ENCODE measurements at regions not wholly inside any gene's neighbourhood (a gene's known extent, or its start where the extent isn't known, plus 50 kb on each side); places are given as distances from the start of the nearest gene placed in this dataset.
"Not testable (repeated sequence)": the region's sequence is repeated elsewhere in the genome, so short reads cannot be mapped to it uniquely, and the experiment has no call there.

DNA sequence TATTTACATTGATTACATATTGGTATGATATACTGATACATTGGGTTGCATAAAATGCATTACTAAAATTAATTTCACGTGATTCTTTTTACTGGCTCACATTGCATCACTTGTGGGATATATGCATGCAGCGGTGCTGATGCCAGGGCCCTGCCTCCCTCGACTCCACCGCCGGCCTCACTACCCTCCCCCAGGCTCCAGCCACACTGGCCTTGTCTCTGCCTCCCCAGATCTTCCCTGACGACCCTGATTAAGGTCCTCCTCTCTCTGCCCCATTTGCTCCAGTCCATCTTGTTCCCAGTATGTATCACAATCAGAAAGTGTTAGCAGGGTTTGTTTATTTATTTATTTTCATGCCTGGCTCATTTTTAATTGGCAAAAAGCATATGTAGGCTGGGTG is 306.8 kb downstream of the FOXL1 start:
- DNase-seq (ENCODE audit: low read depth in 2 of 2), result no peak

GRCh38 chr16:86886651-86887050 is 308.3 kb downstream of the FOXL1 start:
- DNase-seq (ENCODE audit: low read depth in 2 of 2), result no peak

DNA sequence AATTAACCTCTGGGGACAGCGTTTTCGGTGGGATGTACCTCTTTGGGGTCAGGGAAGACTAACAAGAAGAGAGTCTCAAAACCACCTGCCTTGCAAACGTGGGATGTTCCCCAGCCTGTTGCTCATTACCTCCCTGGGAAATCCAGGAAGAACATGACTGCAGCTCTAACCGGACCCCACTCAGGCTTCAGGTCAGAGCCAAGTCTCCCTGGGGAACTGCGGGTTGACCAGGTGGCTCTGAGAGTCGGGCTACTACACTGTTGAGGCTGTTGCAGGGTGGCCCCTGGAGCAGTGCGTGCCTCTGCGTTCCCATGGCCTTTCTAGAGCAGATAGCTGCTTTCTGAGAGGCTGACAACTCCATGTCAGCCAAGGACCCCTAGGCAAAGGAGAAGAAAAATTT is 309.1 kb downstream of the FOXL1 start:
- DNase-seq (ENCODE audit: low read depth in 2 of 2), result no peak

DNA sequence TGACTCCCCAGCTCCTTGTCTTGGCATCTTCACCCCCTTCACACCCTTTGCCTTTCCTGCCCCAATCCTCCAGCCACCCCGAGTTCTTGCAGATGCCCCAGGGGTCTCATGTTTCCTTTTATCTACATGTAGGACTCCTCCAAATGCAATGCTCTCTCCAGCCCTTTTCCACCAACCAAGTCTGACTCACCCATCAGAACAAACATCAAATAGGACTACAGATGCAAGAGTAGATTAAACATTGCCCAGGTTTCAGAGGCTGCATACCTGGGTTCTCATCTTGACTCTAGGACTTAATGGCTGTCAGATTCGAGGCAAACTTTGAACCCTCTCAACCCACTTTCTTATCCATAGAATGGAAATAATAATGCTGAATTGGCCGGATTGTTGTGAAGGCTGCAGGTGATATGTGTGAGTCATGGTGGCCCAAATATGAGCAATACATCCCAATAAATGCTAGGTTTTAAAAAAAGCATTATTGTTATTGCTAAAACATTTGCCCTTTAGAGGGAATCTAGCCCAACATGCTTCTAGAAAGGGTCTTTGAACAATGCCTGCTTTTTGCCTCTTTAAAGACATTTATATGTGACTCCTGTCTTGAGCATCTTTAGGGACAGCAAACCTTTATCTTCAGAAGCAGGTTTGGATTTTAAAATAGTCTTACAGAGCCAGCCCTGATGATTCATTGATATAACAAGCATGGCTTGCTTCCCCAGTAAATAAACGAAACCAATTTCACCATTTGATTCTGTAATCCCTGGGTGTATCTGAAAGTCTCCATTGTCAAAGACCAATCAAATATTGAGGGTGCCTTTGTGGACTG is 310.1 kb downstream of the FOXL1 start:
- DNase-seq (ENCODE audit: low read depth in 2 of 2), result no peak

- DNase-seq (ENCODE audit: low read depth in 2 of 2), result not testable (repeated sequence)
Measured at GRCh38 chr16:86889054-86889366, 310.7 kb downstream of the FOXL1 start.

GRCh38 chr16:86889974-86890373 is 311.6 kb downstream of the FOXL1 start:
- no peak for DNase-seq (ENCODE audit: low read depth in 2 of 2)

GRCh38 chr16:86891121-86891520 is 312.8 kb downstream of the FOXL1 start:
- no peak for DNase-seq (ENCODE audit: low read depth in 2 of 2)

DNA sequence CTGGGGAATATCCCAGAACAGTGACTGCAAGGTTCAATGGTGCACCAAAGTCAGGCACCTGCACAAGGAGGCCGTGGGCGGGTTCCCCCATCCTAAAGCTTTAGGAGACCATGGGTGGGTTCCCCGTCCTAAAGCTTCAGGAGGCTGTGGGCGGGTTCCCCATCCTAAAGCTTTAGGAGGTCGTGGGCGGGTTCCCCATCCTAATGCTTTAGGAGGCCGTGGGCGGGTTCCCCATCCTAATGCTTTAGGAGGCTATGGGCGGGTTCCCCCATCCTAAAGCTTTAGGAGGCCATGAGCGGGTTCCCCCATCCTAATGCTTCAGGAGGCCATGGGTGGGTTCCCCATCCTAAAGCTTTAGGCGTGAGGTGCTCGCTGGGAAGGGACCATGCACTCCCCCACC is 313.3 kb downstream of the FOXL1 start:
- no peak for DNase-seq (ENCODE audit: low read depth in 2 of 2)

- DNase-seq (ENCODE audit: low read depth in 2 of 2), result no peak
Measured at GRCh38 chr16:86892509-86892908, 314.2 kb downstream of the FOXL1 start.

GRCh38 chr16:86893506-86893905 is 315.2 kb downstream of the FOXL1 start:
- no peak for DNase-seq (ENCODE audit: low read depth in 2 of 2)

DNA sequence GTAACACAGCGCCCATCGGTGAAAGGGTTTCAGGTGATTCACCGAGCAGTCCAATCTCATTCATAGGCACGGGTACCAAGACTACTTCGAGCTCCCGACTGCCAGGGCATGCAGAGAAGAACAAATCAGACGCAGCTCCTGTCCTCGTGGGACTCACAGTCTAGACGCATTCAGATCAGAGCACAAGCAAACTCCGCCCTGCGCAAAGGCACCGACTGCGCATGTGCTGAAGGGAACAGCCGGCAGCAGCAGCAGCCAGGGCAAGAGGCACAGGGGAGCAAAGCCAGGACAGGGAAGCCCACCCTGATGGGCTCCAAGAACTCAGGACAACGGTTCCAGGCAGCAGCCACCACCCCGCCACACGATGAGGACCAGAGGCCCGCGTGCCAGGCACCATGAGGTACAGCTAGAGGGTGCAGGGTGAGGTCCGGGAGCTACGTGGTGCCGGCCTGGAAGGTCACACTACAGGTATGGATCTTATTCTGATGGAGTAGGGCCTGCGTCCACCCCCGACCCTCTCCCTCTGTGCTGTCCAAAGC is 315.7 kb downstream of the FOXL1 start:
- DNase-seq (ENCODE audit: low read depth in 2 of 2), result no peak

- no peak for DNase-seq (ENCODE audit: low read depth in 2 of 2)
Measured at GRCh38 chr16:86894925-86895324, 316.6 kb downstream of the FOXL1 start.

DNA sequence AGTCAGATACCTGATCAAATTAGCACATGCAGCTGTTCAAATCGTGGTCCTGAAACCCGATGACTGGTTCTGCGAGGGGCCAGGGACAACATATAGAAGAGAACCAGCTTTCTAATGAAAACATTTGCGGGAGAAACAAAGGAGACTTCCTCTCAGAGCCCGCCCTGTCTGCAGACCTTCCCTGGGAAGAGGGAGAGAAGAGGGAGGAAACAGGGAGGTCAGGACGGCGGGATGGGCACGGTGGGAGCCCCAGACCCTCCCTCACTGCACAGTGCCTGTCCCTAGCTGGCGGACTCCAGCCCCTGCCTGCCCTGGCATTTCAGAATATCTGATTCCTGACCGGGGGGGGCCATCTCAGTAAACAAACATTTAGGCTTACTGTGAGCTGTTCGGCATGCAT is 317.3 kb downstream of the FOXL1 start:
- no peak for DNase-seq (ENCODE audit: low read depth in 2 of 2)

- DNase-seq (ENCODE audit: low read depth in 2 of 2), result no peak
Measured at GRCh38 chr16:86896976-86897375, 318.6 kb downstream of the FOXL1 start.

DNA sequence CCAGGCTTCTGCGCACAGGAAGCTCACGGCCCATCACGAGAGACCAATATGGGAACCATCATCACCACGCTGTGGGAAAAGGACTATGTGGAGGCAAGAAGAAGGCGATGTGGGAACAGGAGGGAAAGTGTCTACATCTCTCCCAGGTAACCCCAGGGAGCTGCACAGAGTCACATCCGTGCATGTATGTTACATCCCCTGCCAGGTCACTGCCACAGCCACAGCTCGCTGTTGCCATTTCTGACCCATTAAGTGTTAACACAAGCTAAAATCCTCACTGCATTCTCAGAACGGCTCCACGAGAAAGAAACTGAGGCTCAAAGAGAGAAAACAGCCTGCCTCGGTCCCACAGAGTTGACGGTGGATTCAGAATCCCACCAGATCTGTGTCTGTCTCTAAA is 319.1 kb downstream of the FOXL1 start:
- no peak for DNase-seq (ENCODE audit: low read depth in 2 of 2)

DNA sequence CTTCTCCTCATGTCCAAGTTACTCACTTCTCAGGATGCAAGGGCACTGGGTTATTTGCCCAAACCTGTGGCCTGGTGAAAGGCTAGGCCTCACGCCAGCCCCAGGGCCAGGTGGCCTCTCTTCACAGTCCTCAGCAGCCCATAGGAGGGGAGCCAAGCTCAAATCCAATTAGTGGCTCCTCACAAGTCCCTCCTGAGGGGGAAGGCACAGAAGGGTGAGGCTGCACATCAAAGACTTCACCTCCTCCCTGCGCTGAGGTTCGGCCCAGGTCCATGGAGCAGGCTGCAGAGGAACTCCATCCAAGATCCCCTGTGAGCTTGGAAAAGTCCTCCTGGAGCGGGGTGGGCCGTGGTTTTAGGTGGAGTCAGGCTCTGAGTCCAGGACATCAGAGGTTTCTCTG is 320.0 kb downstream of the FOXL1 start:
- no peak for DNase-seq (ENCODE audit: low read depth in 2 of 2)

- no peak for DNase-seq (ENCODE audit: low read depth in 2 of 2)
Measured at GRCh38 chr16:86899151-86899550, 320.8 kb downstream of the FOXL1 start.

GRCh38 chr16:86899757-86900156 is 321.4 kb downstream of the FOXL1 start:
- DNase-seq (ENCODE audit: low read depth in 2 of 2), result no peak

DNA sequence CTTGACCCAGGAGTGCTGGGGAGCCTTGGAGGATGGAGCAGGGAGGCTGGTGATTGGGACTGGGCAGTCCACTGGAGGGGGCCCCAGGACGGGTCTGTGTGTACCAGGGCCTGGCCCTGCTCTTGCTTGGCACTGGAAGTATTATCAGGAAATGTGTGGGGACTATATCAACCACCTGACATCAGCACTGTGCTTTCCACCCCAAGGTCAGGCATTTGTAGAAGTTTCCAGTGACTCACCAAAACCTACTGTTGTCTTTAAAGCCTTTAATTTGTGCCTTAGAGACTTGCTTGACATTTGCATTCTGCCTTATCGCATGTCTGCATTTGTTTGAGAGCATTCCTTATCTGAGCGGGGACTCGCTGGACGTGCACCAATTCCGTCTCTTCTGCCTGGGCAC is 323.1 kb downstream of the FOXL1 start:
- no peak for DNase-seq (ENCODE audit: low read depth in 2 of 2)

DNA sequence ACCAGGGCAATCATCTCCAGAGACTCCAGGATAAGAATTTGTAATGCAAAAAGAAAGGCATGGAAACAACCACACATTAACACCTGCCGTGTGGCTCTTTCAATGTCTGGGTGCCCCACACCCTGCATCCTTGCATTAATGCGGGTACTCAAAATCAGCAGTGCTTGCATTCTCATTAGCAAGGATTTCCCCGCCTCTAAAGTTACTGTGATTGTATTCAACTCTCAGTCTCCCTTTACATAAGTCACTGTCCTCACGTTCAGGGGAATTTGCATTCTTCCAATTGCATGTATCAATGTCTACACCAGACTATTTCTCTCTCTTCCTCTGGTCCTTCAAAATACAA is 324.3 kb downstream of the FOXL1 start:
- DNase-seq (ENCODE audit: low read depth in 2 of 2), result no peak

DNA sequence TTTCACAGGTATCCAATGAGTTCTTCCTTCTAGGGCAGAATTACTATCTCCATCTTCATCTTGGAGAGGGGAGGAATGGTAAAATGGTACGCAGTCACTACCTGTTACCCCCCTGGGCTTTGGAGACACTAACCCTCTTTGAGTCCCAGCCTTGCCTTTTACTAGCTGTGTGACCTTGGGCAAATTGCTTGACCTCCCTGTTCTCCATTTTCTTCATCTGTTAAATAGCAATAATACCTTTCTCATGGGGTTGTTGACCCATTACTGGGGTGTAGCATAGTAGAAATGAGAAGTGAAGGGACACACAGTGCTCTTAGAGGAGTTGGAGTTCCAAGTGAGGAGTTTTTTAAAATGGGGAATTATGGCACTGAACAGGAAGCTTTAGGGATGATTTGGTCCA is 324.7 kb downstream of the FOXL1 start:
- no peak for DNase-seq (ENCODE audit: low read depth in 2 of 2)

DNA sequence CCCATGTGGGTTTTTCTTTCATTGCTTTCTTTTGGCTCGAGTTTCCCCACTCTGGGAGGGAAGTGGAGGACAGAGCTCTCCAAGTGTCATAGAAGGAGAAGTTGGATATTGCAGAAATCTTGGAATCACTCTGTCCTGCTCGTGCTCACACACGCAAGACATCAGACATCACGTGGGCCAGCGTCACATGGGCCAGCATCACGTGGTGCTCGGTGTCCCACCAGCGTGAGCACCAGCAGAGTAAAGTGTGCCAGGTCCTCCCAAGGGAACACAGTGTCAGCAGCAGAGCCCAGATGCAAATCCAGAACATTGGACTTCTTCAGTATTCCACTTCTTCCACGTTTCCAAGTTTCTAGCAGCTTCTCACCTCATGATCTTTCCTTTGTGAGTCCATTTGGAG is 327.0 kb downstream of the FOXL1 start:
- DNase-seq (ENCODE audit: low read depth in 2 of 2), result no peak

GRCh38 chr16:86906623-86907022 is 328.3 kb downstream of the FOXL1 start:
- DNase-seq (ENCODE audit: low read depth in 2 of 2), result no peak

Data from stimulated activated CD8-positive, alpha-beta memory T cell treated with anti-CD3 and anti-CD28 coated beads, Interleukin-15, amount 100 ng/mL, for 48 hours (primary cell).